ENCODE measurements at regions not wholly inside any gene's neighbourhood (a gene's known extent, or its start where the extent isn't known, plus 50 kb on each side); places are given as distances from the start of the nearest gene placed in this dataset.

- TF ChIP-seq CTCF (IDR thresholded peaks at IDR 0.05): no peak
- TF ChIP-seq POLR2A (IDR thresholded peaks at IDR 0.05): no peak
- TF ChIP-seq POLR2AphosphoS5 (IDR thresholded peaks at IDR 0.05): no peak
Observed at GRCh38 chr1:112800289-112800688, 85.2 kb upstream of the PPM1J start.
